ENCODE measurements at regions not wholly inside any gene's neighbourhood (a gene's known extent, or its start where the extent isn't known, plus 50 kb on each side); places are given as distances from the start of the nearest gene placed in this dataset.

DNA sequence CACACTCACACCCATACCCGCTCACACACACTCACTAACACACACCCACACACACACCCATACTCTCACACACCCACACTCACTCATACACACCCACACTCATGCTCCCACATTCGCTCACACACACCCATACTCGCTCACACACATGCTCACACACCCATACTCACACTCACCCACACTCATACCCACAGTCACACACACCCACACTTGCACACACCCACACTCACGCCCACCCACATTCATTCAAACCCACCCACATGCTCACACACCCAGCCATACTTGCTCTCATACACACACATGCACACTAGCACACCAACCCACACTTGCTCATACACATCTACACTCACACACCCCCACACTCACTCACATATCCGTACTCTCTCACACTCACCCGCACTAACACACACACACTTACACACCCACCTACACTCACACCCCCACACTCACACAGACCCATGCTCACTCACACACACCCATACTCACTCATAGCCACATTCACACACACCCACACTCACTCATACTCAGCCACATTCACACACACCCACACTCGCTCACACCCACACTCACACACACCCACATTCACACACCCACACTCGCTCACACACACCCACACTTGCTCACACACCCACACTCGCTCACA, 322.4 kb upstream of the N4BP1 start:
- Histone ChIP-seq H3K27ac (no peak overlapping the region), H3K9me3 (no peaks in the 10 kb centered on the region), H3K4me1 (no peaks in the 10 kb centered on the region), H3K36me3 (no peaks in the 10 kb centered on the region), H3K27me3 (no peaks in the 10 kb centered on the region), H3K4me3 (no peak overlapping the region)
- in situ Hi-C loops (cut with MboI; ENCODE audit: low pct_ligation_motif_present in 1 of 4, low pct_unique_long_range_greater_than_20kb in 1 of 4, low sequenced_read_pairs in 3 of 4) = no loop called here
- WGBS, 2 donors (ENCODE audit: low coverage in 1 of 2) = 65 to 77% methylated on average over 8 to 9 of the region's 9 CpGs
- DNase-seq = no peak
- intact Hi-C loops (cut with DNase I; ENCODE audit: low total_unique reads) = no loop called here
- TF ChIP-seq, protein P1, sequence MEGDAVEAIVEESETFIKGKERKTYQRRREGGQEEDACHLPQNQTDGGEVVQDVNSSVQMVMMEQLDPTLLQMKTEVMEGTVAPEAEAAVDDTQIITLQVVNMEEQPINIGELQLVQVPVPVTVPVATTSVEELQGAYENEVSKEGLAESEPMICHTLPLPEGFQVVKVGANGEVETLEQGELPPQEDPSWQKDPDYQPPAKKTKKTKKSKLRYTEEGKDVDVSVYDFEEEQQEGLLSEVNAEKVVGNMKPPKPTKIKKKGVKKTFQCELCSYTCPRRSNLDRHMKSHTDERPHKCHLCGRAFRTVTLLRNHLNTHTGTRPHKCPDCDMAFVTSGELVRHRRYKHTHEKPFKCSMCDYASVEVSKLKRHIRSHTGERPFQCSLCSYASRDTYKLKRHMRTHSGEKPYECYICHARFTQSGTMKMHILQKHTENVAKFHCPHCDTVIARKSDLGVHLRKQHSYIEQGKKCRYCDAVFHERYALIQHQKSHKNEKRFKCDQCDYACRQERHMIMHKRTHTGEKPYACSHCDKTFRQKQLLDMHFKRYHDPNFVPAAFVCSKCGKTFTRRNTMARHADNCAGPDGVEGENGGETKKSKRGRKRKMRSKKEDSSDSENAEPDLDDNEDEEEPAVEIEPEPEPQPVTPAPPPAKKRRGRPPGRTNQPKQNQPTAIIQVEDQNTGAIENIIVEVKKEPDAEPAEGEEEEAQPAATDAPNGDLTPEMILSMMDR (IDR thresholded peaks at IDR 0.05) = no peak
- TF ChIP-seq EP300 (IDR thresholded peaks at IDR 0.05; ENCODE audit: low read depth) (no peak), POLR2A (IDR thresholded peaks at IDR 0.05) (no peak), POLR2AphosphoS5 (IDR thresholded peaks at IDR 0.05) (no peak)

DNA sequence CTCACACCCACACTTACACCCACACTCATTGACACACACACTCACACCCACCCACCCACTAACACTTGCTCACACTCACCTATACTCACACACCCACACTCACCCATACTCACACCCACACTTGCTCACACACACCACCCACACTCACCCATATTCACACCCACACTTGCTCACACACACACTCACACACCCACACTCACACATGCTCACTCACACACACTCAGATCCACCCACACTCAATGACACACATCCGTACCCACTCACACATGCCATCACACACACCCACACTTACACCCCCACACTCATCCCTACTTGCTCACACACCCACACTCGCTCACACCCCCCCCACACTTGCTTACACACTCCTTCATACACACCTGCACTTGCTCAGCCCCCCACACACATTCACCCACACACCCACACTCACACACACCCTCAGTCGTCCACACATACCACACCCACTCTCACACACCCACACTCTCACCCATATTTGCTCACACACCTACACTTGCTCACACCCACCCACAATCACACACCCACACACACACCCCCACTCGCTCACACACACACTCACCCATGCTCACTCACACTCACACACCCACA, 321.1 kb upstream of the N4BP1 start:
- Histone ChIP-seq H3K36me3 (no peaks in the 10 kb centered on the region), H3K27me3 (no peaks in the 10 kb centered on the region), H3K9me3 (no peaks in the 10 kb centered on the region), H3K4me1 (no peaks in the 10 kb centered on the region), H3K27ac (no peak overlapping the region), H3K4me3 (no peak overlapping the region)
- no peak for TF ChIP-seq EP300 (IDR thresholded peaks at IDR 0.05; ENCODE audit: low read depth)
- TF ChIP-seq, protein P1 (IDR thresholded peaks at IDR 0.05) = no peak
- in situ Hi-C loops (cut with MboI; ENCODE audit: low pct_ligation_motif_present in 1 of 4, low pct_unique_long_range_greater_than_20kb in 1 of 4, low sequenced_read_pairs in 3 of 4) (no loop called here), intact Hi-C loops (cut with DNase I; ENCODE audit: low total_unique reads) (no loop called here)
- 89 to 96% methylated on average over 4 of the region's 4 CpGs for WGBS, 2 donors (ENCODE audit: low coverage in 1 of 2)
- no peak for DNase-seq

DNA sequence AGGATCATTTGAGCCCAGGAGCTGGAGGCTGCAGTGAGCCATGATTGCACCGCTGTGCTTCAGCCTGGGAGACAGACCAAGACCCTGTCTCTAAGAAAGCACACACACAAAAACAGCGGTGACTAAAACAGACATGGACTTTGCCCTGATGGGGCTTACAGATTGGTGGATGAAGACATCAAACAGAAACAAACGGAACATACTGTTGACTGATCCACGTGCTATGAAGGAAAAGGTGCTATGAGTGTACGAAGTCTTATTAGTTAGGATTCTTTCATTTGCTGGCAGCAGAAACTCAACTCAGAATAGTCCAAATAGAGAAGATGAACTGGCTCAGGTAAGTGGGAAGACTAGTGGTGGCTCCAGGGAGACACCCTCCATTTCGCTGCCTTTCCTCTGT, 309.8 kb upstream of the N4BP1 start:
- intact Hi-C loops (cut with DNase I; ENCODE audit: low total_unique reads) = no loop called here
- Histone ChIP-seq H3K4me3 (no peak overlapping the region), H3K36me3 (no peaks in the 10 kb centered on the region), H3K4me1 (no peaks in the 10 kb centered on the region), H3K27ac (no peak overlapping the region), H3K27me3 (no peaks in the 10 kb centered on the region), H3K9me3 (no peaks in the 10 kb centered on the region)
- 70% methylated on average over 4 to 6 of the region's 6 CpGs for WGBS, 2 donors (ENCODE audit: low coverage in 1 of 2)
- in situ Hi-C loops (cut with MboI; ENCODE audit: low pct_ligation_motif_present in 1 of 4, low pct_unique_long_range_greater_than_20kb in 1 of 4, low sequenced_read_pairs in 3 of 4) = no loop called here
- TF ChIP-seq POLR2A (IDR thresholded peaks at IDR 0.05) (no peak), EP300 (IDR thresholded peaks at IDR 0.05; ENCODE audit: low read depth) (no peak), POLR2AphosphoS5 (IDR thresholded peaks at IDR 0.05) (no peak)
- TF ChIP-seq, protein P1 (IDR thresholded peaks at IDR 0.05) = no peak
- no peak for DNase-seq

DNA sequence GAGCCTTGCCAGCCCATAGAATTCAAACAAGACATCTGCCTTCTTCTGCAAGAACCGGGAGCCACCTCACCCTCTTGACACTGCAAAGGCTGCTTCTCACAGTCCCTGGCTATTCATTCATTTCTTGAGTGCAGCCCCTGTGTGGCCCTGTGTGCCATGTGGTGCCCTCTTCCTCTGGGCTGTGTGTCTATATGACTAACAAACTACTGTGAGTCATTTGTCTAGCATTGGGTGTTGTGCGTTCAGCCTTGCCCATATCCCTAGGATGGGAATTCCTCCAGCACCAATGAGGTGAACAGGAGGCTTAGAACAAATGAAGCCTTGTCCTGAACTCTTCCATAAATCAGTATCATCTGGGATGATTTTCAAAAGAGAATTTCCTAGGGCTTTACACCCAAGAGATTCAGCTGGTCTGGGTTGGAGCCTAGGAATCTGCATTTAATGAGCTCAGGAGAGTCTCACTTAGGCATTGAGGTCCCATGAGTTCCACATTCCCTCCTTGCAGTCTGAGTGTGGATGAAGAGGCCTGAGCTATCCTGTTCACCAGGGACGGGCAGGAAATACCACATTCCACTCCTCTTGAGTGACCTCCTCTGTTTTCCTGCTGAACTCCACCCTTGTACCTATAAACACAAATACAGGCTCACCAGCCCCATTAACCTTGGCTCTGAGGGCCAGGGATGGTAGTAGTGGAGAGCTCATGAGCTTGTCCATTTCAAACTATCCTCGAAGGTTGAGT, 308.7 kb upstream of the N4BP1 start:
- in situ Hi-C loops (cut with MboI; ENCODE audit: low pct_ligation_motif_present in 1 of 4, low pct_unique_long_range_greater_than_20kb in 1 of 4, low sequenced_read_pairs in 3 of 4) = no loop called here
- 65% methylated on average over 4 of the region's 4 CpGs; no CpG with 5 or more reads in 1 of the 2 donors for WGBS, 2 donors (ENCODE audit: low coverage in 1 of 2)

More for the DNA sequence above, 308.7 kb upstream of the N4BP1 start:
- DNase-seq = no peak
- TF ChIP-seq, protein P1 (IDR thresholded peaks at IDR 0.05) = no peak
- H3K9me3 ChIP-seq = no peaks in the 10 kb centered on the region
- no peaks in the 10 kb centered on the region for H3K4me1 ChIP-seq
- H3K27me3 ChIP-seq = no peaks in the 10 kb centered on the region
- intact Hi-C loops (cut with DNase I; ENCODE audit: low total_unique reads) = no loop called here
- H3K36me3 ChIP-seq = no peaks in the 10 kb centered on the region
- no peak overlapping the region for H3K27ac ChIP-seq
- no peak overlapping the region for H3K4me3 ChIP-seq
